Caco-2 (cell line): ENCODE measurements at regions not wholly inside any gene's neighbourhood (a gene's known extent, or its start where the extent isn't known, plus 50 kb on each side); places are given as distances from the start of the nearest gene placed in this dataset.

ENCODE experiments used
- BruUV-seq: library from RNA; stranded (reverse); fragments of 400-500 nt; replicated peaks from 2 replicates; lab custom pipeline; 2021; lab: Mats Ljungman, UMichigan
- CTCF ChIA-PET: fragments of 300-600 bp; sonication (Branson Sonifier 250); formaldehyde crosslinking; loops from one replicate; lab custom pipeline; 2022; ENCODE audit warnings: antibody characterized with exemption; lab: Charles Lee
- POLR2A ChIA-PET: fragments of 300-600 bp; sonication (Branson Sonifier 250); formaldehyde crosslinking; loops from one replicate; lab custom pipeline; 2022; ENCODE audit warnings: antibody characterized with exemption; lab: Charles Lee
- DNase-seq, 2 experiments: peaks; one replicate each; pipeline versions ENCODE4 v3.0.0 to v3.0.0-alpha.2; 2020 to 2022
- H3K27me3 ChIP-seq: replicated peaks from 2 replicates; pipeline ENCODE4 v1.6.0; 2011; ENCODE audit warnings: low read length; ENCODE audit not compliant: control insufficient read depth, insufficient read depth
- H3K36me3 ChIP-seq: 2 replicates; pipeline ENCODE4 v1.5.1; 2011; ENCODE audit warnings: low read length; ENCODE audit not compliant: control insufficient read depth, insufficient read depth
- H3K4me1 ChIP-seq: fragments of 250-450 bp; sonication (Bioruptor Pico); 2 replicates; pipeline ENCODE4 v1.5.1; 2020; ENCODE audit warnings: mild to moderate bottlenecking
- H3K4me3 ChIP-seq: 2 replicates; pipeline ENCODE4 v1.5.1; 2011; ENCODE audit warnings: low read depth, mild to moderate bottlenecking, control low read depth, low read length
- H3K9me3 ChIP-seq: fragments of 250-450 bp; sonication (Bioruptor Pico); 2 replicates; pipeline ENCODE4 v1.5.1; 2020; ENCODE audit warnings: mild to moderate bottlenecking, moderate library complexity
- H3K27ac Mint-ChIP-seq: one replicate; pipeline ENCODE4 v1.8.0; 2022; ENCODE audit warnings: mixed read lengths; ENCODE audit not compliant: unreplicated experiment
- H3K27me3 Mint-ChIP-seq: one replicate; pipeline ENCODE4 v1.8.0; 2022; ENCODE audit warnings: mixed read lengths; ENCODE audit not compliant: insufficient read depth, unreplicated experiment
- H3K36me3 Mint-ChIP-seq: one replicate; pipeline ENCODE4 v1.8.0; 2022; ENCODE audit warnings: mild to moderate bottlenecking, mixed read lengths; ENCODE audit not compliant: insufficient read depth, unreplicated experiment
- H3K4me1 Mint-ChIP-seq: one replicate; pipeline ENCODE4 v1.8.0; 2022; ENCODE audit warnings: low read depth, mixed read lengths; ENCODE audit not compliant: unreplicated experiment
- H3K4me3 Mint-ChIP-seq: one replicate; pipeline ENCODE4 v1.8.0; 2022; ENCODE audit warnings: mild to moderate bottlenecking, moderate library complexity, mixed read lengths; ENCODE audit not compliant: unreplicated experiment
- H3K9me3 Mint-ChIP-seq: one replicate; pipeline ENCODE4 v1.8.0; 2022; ENCODE audit warnings: mixed read lengths; ENCODE audit not compliant: unreplicated experiment
- intact Hi-C: fragments of 100-400 bp; cut with micrococcal nuclease; formaldehyde crosslinking; loops from one replicate; pipeline ENCODE4 v1.10.0; 2022; ENCODE audit not compliant: unreplicated experiment
- TF ChIP-seq, protein P1 (sequence below), 2 experiments: fragments of 200-600 bp in 1 of 2; IDR thresholded peaks; 1 replicate in 1 of 2; 2 replicates in 1 of 2; pipeline versions ENCODE4 v1.5.1 to v1.8.0; 2011 to 2022; ENCODE audit warnings: antibody characterized with exemption in 1 of 2, control low read depth in 1 of 2, inconsistent platforms in 1 of 2, low read depth in 1 of 2, low read length in 1 of 2, mild to moderate bottlenecking in 1 of 2, moderate library complexity in 1 of 2; ENCODE audit not compliant: insufficient read depth in 1 of 2, severe bottlenecking in 1 of 2, unreplicated experiment in 1 of 2

DNA sequence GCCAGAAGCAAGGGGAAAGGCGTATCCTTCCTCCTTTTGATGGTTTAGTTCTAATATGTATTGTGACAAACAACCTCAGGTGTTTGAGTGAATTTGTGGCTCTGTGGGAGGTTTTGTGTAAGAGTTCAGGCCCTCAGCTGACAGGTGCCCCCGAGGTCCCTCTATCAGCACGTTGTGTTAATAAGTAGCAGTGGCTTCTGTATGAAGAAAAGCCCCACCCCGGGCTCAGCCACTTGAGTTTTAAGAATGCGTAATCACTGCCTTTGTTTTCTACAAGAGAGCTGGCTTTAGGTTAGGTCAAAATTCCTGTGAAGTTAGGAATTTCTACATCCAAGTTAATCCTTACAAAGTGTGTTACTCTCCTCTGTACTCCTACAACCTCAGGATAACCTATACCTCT is 92.4 kb upstream of the PGBD5 start:
- peak; percentile 30 to 51 for DNase-seq
- no peak overlapping the region for H3K4me3 ChIP-seq
- no peak overlapping the region for H3K27ac Mint-ChIP-seq
- no peaks in the 10 kb centered on the region for H3K9me3 Mint-ChIP-seq
- intact Hi-C loops: no loop called here
- ChIA-PET POLR2A (no interaction called here), CTCF (no interaction called here)
- no peaks in the 10 kb centered on the region for H3K36me3 ChIP-seq
- no TSS peak for BruUV-seq
- TF ChIP-seq, protein P1, sequence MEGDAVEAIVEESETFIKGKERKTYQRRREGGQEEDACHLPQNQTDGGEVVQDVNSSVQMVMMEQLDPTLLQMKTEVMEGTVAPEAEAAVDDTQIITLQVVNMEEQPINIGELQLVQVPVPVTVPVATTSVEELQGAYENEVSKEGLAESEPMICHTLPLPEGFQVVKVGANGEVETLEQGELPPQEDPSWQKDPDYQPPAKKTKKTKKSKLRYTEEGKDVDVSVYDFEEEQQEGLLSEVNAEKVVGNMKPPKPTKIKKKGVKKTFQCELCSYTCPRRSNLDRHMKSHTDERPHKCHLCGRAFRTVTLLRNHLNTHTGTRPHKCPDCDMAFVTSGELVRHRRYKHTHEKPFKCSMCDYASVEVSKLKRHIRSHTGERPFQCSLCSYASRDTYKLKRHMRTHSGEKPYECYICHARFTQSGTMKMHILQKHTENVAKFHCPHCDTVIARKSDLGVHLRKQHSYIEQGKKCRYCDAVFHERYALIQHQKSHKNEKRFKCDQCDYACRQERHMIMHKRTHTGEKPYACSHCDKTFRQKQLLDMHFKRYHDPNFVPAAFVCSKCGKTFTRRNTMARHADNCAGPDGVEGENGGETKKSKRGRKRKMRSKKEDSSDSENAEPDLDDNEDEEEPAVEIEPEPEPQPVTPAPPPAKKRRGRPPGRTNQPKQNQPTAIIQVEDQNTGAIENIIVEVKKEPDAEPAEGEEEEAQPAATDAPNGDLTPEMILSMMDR (IDR thresholded peaks at IDR 0.05; ENCODE audit: insufficient read depth in 1 of 2, low read depth in 1 of 2, low read length in 1 of 2, severe bottlenecking in 1 of 2, unreplicated experiment in 1 of 2): no peak
- no peaks in the 10 kb centered on the region for H3K36me3 Mint-ChIP-seq
- peaks cover 6% of the 10 kb centered on the region for H3K27me3 Mint-ChIP-seq
- H3K27me3 ChIP-seq: no peaks in the 10 kb centered on the region
- H3K4me1 Mint-ChIP-seq: peaks cover 7% of the 10 kb centered on the region
- no peaks in the 10 kb centered on the region for H3K9me3 ChIP-seq
- no peaks in the 10 kb centered on the region for H3K4me1 ChIP-seq
- H3K4me3 Mint-ChIP-seq: no peak overlapping the region

DNA sequence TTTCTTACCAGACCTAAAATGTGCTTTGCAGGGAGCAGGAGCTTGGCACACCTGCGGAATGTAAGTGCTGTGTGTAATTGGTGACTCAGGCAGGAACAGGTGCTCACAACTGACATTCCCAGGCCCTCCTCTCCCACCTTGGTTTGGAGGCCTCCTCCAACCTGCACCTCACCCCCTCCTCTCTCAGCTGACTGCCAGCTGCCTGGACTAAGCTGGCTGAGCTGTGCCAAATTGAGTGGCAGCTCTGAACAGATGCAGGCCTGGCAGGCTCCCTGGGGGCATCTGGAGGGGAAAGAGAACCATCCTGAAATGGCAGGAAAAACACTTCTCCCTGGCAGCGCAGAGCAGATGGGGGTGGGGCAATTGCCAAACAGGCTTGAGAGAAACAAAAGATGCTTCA is 91.7 kb upstream of the PGBD5 start:
- peaks cover 6% of the 10 kb centered on the region for H3K27me3 Mint-ChIP-seq
- H3K36me3 Mint-ChIP-seq: no peaks in the 10 kb centered on the region
- Histone ChIP-seq H3K27me3 (no peaks in the 10 kb centered on the region), H3K4me3 (no peak overlapping the region), H3K4me1 (no peaks in the 10 kb centered on the region), H3K9me3 (no peaks in the 10 kb centered on the region), H3K36me3 (no peaks in the 10 kb centered on the region)
- H3K4me3 Mint-ChIP-seq: no peak overlapping the region
- intact Hi-C loops: no loop called here
- BruUV-seq: no TSS peak
- POLR2A ChIA-PET: no interaction called here
- TF ChIP-seq, protein P1 (IDR thresholded peaks at IDR 0.05; ENCODE audit: insufficient read depth in 1 of 2, low read depth in 1 of 2, low read length in 1 of 2, severe bottlenecking in 1 of 2, unreplicated experiment in 1 of 2): no peak
- peaks cover 7% of the 10 kb centered on the region for H3K4me1 Mint-ChIP-seq
- no peak for DNase-seq
- no peak overlapping the region for H3K27ac Mint-ChIP-seq
- no peaks in the 10 kb centered on the region for H3K9me3 Mint-ChIP-seq
- CTCF ChIA-PET: no interaction called here

DNA sequence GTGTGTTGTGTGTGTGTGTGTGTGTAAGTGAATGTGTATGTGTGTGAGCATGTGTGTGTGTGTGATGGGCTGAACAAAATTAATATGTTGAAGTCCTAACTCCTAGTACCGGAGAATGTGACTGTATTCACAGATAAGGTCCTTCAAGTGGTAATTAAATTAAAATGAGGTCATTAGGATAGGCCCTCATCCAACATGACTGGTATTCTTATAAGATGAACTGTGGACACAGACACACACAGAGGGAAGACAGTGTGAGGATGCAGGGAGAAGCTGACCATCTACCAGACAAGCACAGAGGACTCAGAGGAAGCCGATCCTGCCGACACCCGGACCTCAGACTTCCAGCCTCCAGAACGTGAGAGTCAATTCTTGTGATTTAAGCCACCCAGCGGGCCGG is 91.2 kb upstream of the PGBD5 start:
- Mint-ChIP-seq H3K27ac (no peak overlapping the region), H3K36me3 (no peaks in the 10 kb centered on the region), H3K4me3 (no peak overlapping the region), H3K9me3 (no peaks in the 10 kb centered on the region), H3K4me1 (peaks cover 7% of the 10 kb centered on the region), H3K27me3 (peaks cover 6% of the 10 kb centered on the region)
- Histone ChIP-seq H3K36me3 (no peaks in the 10 kb centered on the region), H3K4me3 (no peak overlapping the region), H3K27me3 (no peaks in the 10 kb centered on the region), H3K4me1 (no peaks in the 10 kb centered on the region), H3K9me3 (no peaks in the 10 kb centered on the region)
- no peak for DNase-seq
- intact Hi-C loops: no loop called here
- TF ChIP-seq, protein P1 (IDR thresholded peaks at IDR 0.05; ENCODE audit: insufficient read depth in 1 of 2, low read depth in 1 of 2, low read length in 1 of 2, severe bottlenecking in 1 of 2, unreplicated experiment in 1 of 2): no peak
- ChIA-PET POLR2A (no interaction called here), CTCF (no interaction called here)
- no TSS peak for BruUV-seq
